ENCODE measurements at regions not wholly inside any gene's neighbourhood (a gene's known extent, or its start where the extent isn't known, plus 50 kb on each side); places are given as distances from the start of the nearest gene placed in this dataset.

DNA sequence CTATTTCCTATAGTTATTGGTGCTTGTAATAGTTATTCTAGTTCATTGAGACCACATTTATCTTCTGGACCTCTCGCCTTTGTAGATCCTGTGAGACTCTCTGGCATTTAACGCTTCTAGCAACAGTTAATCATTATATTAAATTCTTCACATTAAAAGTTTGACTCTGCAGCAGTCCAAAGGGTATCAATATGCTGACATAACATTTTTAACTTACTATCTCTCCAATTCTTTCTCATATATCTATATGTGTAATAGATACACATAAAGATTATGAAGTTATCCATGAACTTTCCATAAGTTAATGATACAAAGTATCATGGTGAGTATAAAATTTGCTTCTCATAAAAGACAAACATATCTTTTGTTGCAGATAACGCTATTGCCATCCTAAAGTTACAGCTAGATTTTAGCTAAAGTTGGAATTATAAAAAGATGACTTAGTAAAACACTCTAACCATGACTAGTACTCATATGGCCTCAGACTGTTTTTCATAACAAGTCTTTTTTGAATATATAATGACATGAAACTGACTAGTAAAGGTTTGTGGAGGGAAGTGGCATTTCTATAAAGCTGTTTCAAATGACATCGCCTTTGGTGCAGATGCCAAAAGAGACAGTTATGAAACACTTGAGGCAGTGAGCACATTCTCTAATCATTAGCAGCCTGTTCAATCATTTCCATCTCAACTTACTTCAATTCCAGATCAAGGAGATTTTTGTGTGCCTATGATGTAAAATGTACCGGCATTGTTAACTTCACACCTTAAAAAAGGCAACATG, 379.3 kb upstream of the CBLB start:
- Histone ChIP-seq H3K9ac (no peak overlapping the region), H3K79me2 (ENCODE audit: insufficient read depth) (no peaks in the 10 kb centered on the region), H3K9me2 (no peaks in the 10 kb centered on the region), H3K36me3 (replicated peaks in 1 of 2; ENCODE audit: control insufficient read depth in 1 of 2, insufficient read depth in 2 of 2, low read length in 1 of 2) (no peaks in the 10 kb centered on the region), H3K4me1 (ENCODE audit: control insufficient read depth in 1 of 2, insufficient read depth in 2 of 2, low read depth in 1 of 2, low read length in 1 of 2) (no peaks in the 10 kb centered on the region), H2AFZ (ENCODE audit: low read depth) (no peak overlapping the region), H3K27me3 (ENCODE audit: insufficient read depth) (no peaks in the 10 kb centered on the region), H3F3A (replicated peaks; ENCODE audit: insufficient read depth) (peaks cover 5% of the 10 kb centered on the region), H3K4me2 (no peak overlapping the region), H3K27ac (ENCODE audit: low read depth in 2 of 2, low read length in 1 of 2) (no peak overlapping the region), H3K9me3 (no peaks in the 10 kb centered on the region), H4K20me1 (ENCODE audit: insufficient read depth) (no peaks in the 10 kb centered on the region), H3K4me3 (ENCODE audit: low read depth in 2 of 2, low read length in 1 of 2) (no peak overlapping the region)
- TF ChIP-seq FOXM1 (IDR thresholded peaks at IDR 0.05; ENCODE audit: low read depth) (no peak), TCF12 (IDR thresholded peaks at IDR 0.05) (no peak), FOXJ3 (CRISPR knock-in tag; IDR thresholded peaks at IDR 0.05) (no peak), MXI1 (IDR thresholded peaks at IDR 0.05; ENCODE audit: low read depth, low read length) (no peak), TAF1 (IDR thresholded peaks at IDR 0.05; ENCODE audit: borderline replicate concordance, low read depth, low read length) (no peak), EZH2phosphoT487 (IDR thresholded peaks at IDR 0.05; ENCODE audit: borderline replicate concordance, low read depth) (no peak), GATA2 (CRISPR knock-in tag; IDR thresholded peaks at IDR 0.05) (no peak), SIN3A (IDR thresholded peaks at IDR 0.05; ENCODE audit: borderline replicate concordance, low read depth, low read length) (no peak), POLR2AphosphoS5 (IDR thresholded peaks at IDR 0.05; ENCODE audit: low read depth, low read length) (no peak), RCOR1 (IDR thresholded peaks at IDR 0.05; ENCODE audit: low read length) (no peak), NFIC (IDR thresholded peaks at IDR 0.05; ENCODE audit: borderline replicate concordance) (no peak)
- TF ChIP-seq, protein P1, sequence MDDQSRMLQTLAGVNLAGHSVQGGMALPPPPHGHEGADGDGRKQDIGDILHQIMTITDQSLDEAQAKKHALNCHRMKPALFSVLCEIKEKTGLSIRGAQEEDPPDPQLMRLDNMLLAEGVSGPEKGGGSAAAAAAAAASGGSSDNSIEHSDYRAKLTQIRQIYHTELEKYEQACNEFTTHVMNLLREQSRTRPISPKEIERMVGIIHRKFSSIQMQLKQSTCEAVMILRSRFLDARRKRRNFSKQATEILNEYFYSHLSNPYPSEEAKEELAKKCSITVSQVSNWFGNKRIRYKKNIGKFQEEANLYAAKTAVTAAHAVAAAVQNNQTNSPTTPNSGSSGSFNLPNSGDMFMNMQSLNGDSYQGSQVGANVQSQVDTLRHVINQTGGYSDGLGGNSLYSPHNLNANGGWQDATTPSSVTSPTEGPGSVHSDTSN (IDR thresholded peaks at IDR 0.05): no peak
- TF ChIP-seq, protein P2, sequence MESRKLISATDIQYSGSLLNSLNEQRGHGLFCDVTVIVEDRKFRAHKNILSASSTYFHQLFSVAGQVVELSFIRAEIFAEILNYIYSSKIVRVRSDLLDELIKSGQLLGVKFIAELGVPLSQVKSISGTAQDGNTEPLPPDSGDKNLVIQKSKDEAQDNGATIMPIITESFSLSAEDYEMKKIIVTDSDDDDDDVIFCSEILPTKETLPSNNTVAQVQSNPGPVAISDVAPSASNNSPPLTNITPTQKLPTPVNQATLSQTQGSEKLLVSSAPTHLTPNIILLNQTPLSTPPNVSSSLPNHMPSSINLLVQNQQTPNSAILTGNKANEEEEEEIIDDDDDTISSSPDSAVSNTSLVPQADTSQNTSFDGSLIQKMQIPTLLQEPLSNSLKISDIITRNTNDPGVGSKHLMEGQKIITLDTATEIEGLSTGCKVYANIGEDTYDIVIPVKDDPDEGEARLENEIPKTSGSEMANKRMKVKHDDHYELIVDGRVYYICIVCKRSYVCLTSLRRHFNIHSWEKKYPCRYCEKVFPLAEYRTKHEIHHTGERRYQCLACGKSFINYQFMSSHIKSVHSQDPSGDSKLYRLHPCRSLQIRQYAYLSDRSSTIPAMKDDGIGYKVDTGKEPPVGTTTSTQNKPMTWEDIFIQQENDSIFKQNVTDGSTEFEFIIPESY (IDR thresholded peaks at IDR 0.05; ENCODE audit: borderline replicate concordance, low read depth): no peak
- TF ChIP-seq, protein P3, sequence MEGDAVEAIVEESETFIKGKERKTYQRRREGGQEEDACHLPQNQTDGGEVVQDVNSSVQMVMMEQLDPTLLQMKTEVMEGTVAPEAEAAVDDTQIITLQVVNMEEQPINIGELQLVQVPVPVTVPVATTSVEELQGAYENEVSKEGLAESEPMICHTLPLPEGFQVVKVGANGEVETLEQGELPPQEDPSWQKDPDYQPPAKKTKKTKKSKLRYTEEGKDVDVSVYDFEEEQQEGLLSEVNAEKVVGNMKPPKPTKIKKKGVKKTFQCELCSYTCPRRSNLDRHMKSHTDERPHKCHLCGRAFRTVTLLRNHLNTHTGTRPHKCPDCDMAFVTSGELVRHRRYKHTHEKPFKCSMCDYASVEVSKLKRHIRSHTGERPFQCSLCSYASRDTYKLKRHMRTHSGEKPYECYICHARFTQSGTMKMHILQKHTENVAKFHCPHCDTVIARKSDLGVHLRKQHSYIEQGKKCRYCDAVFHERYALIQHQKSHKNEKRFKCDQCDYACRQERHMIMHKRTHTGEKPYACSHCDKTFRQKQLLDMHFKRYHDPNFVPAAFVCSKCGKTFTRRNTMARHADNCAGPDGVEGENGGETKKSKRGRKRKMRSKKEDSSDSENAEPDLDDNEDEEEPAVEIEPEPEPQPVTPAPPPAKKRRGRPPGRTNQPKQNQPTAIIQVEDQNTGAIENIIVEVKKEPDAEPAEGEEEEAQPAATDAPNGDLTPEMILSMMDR (IDR thresholded peaks at IDR 0.05): no peak
- TF ChIP-seq, protein P4, sequence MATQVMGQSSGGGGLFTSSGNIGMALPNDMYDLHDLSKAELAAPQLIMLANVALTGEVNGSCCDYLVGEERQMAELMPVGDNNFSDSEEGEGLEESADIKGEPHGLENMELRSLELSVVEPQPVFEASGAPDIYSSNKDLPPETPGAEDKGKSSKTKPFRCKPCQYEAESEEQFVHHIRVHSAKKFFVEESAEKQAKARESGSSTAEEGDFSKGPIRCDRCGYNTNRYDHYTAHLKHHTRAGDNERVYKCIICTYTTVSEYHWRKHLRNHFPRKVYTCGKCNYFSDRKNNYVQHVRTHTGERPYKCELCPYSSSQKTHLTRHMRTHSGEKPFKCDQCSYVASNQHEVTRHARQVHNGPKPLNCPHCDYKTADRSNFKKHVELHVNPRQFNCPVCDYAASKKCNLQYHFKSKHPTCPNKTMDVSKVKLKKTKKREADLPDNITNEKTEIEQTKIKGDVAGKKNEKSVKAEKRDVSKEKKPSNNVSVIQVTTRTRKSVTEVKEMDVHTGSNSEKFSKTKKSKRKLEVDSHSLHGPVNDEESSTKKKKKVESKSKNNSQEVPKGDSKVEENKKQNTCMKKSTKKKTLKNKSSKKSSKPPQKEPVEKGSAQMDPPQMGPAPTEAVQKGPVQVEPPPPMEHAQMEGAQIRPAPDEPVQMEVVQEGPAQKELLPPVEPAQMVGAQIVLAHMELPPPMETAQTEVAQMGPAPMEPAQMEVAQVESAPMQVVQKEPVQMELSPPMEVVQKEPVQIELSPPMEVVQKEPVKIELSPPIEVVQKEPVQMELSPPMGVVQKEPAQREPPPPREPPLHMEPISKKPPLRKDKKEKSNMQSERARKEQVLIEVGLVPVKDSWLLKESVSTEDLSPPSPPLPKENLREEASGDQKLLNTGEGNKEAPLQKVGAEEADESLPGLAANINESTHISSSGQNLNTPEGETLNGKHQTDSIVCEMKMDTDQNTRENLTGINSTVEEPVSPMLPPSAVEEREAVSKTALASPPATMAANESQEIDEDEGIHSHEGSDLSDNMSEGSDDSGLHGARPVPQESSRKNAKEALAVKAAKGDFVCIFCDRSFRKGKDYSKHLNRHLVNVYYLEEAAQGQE (IDR thresholded peaks at IDR 0.05; ENCODE audit: low read depth, low read length): no peak
- WGBS (ENCODE audit: low lambda C conversion rate): 81% methylated on average over 5 of the region's 5 CpGs
- DNase-seq: no peak
- ChIA-PET POLR2A (no interaction called here), CTCF (interaction anchor here (1.3 kb wide), 1 partner anchor 561 kb away, joined by 3 read pairs; no protein-coding TSS in a partner anchor)

Measured in SK-N-SH (cell line).